ENCODE measurements at regions not wholly inside any gene's neighbourhood (a gene's known extent, or its start where the extent isn't known, plus 50 kb on each side); places are given as distances from the start of the nearest gene placed in this dataset.
"Not testable (repeated sequence)": the region's sequence is repeated elsewhere in the genome, so short reads cannot be mapped to it uniquely, and the experiment has no call there.

GRCh38 chr1:81731989-81732388 lies 68.7 kb upstream of the ADGRL2 start:
- Mint-ChIP-seq H3K9me3 (peaks cover 0 to 10% (median 7%) of the 10 kb centered on the region in 7 donors), H3K27me3 (ENCODE audit: low read depth in 3 of 3) (no peaks in the 10 kb centered on the region), H3K4me1 (no peaks in the 10 kb centered on the region), H3K4me3 (no peak overlapping the region), H3K36me3 (no peaks in the 10 kb centered on the region), H3K27ac (no peak overlapping the region)
- no peak overlapping the region for H3K4me3 ChIP-seq (replicated peaks in 1 of 3; ENCODE audit: low read depth in 2 of 3, low read length in 3 of 3)
- H3K9ac ChIP-seq (ENCODE audit: insufficient read depth, low read length, poor library complexity, severe bottlenecking): no peak overlapping the region
- no peaks in the 10 kb centered on the region for H4K20me1 ChIP-seq (ENCODE audit: insufficient read depth, low read length)
- no peak overlapping the region for H3K27ac ChIP-seq (ENCODE audit: low read depth in 1 of 2, low read length in 2 of 2)
- TF ChIP-seq CTCF (IDR thresholded peaks at IDR 0.05): no peak
- no peak for DNase-seq
- H3K27me3 ChIP-seq (ENCODE audit: control insufficient read depth in 2 of 2, insufficient read depth in 2 of 2, low read length in 2 of 2): no peaks in the 10 kb centered on the region
- H3K9me3 ChIP-seq (replicated peaks in 1 of 2; ENCODE audit: control insufficient read depth in 1 of 2, insufficient read depth in 1 of 2, low read length in 2 of 2): peaks cover 0 to 2% of the 10 kb centered on the region in 2 donors
- H3K4me1 ChIP-seq (ENCODE audit: control insufficient read depth in 1 of 2, insufficient read depth in 2 of 2, low read length in 2 of 2): no peaks in the 10 kb centered on the region
- no peaks in the 10 kb centered on the region for H3K36me3 ChIP-seq (replicated peaks in 1 of 2; ENCODE audit: control insufficient read depth in 1 of 2, insufficient read depth in 2 of 2, low read length in 2 of 2)
- H3K79me2 ChIP-seq (ENCODE audit: insufficient read depth, low read length): no peaks in the 10 kb centered on the region
- H3K4me2 ChIP-seq (replicated peaks; ENCODE audit: extremely low read depth, low read length, poor library complexity, severe bottlenecking): no peak overlapping the region
- intact Hi-C loops (cut with micrococcal nuclease): no loop called here
- H2AFZ ChIP-seq (ENCODE audit: insufficient read depth, low read depth, low read length, poor library complexity, severe bottlenecking): no peak overlapping the region

- DNase-seq: no peak
- H3K4me2 ChIP-seq (replicated peaks; ENCODE audit: extremely low read depth, low read length, poor library complexity, severe bottlenecking): no peak overlapping the region
- TF ChIP-seq CTCF (IDR thresholded peaks at IDR 0.05): no peak
- WGBS (ENCODE audit: insufficient coverage): no CpG with 5 or more reads among the region's 1 CpG
- H3K27ac ChIP-seq (ENCODE audit: low read depth in 1 of 2, low read length in 2 of 2): no peak overlapping the region
- H3K4me3 Mint-ChIP-seq: no peak overlapping the region
- H3K27me3 Mint-ChIP-seq (ENCODE audit: low read depth in 3 of 3): no peaks in the 10 kb centered on the region
- no peaks in the 10 kb centered on the region for H4K20me1 ChIP-seq (ENCODE audit: insufficient read depth, low read length)
- no peaks in the 10 kb centered on the region for H3K4me1 Mint-ChIP-seq
- H3K9me3 ChIP-seq (replicated peaks in 1 of 2; ENCODE audit: control insufficient read depth in 1 of 2, insufficient read depth in 1 of 2, low read length in 2 of 2): peaks cover 0 to 2% of the 10 kb centered on the region in 2 donors
- H3K27ac Mint-ChIP-seq: no peak overlapping the region
- H2AFZ ChIP-seq (ENCODE audit: insufficient read depth, low read depth, low read length, poor library complexity, severe bottlenecking): no peak overlapping the region
- no peak overlapping the region for H3K9ac ChIP-seq (ENCODE audit: insufficient read depth, low read length, poor library complexity, severe bottlenecking)
- no peaks in the 10 kb centered on the region for H3K4me1 ChIP-seq (ENCODE audit: control insufficient read depth in 1 of 2, insufficient read depth in 2 of 2, low read length in 2 of 2)
- no peak overlapping the region for H3K4me3 ChIP-seq (replicated peaks in 1 of 3; ENCODE audit: low read depth in 2 of 3, low read length in 3 of 3)
- H3K9me3 Mint-ChIP-seq: peaks cover 0 to 6% (median 1%) of the 10 kb centered on the region in 7 donors
- intact Hi-C loops (cut with micrococcal nuclease): no loop called here
- H3K36me3 Mint-ChIP-seq: no peaks in the 10 kb centered on the region
- no peaks in the 10 kb centered on the region for H3K36me3 ChIP-seq (replicated peaks in 1 of 2; ENCODE audit: control insufficient read depth in 1 of 2, insufficient read depth in 2 of 2, low read length in 2 of 2)
- no peaks in the 10 kb centered on the region for H3K27me3 ChIP-seq (ENCODE audit: control insufficient read depth in 2 of 2, insufficient read depth in 2 of 2, low read length in 2 of 2)
- no peaks in the 10 kb centered on the region for H3K79me2 ChIP-seq (ENCODE audit: insufficient read depth, low read length)
Observed at GRCh38 chr1:81730881-81731280, 69.9 kb upstream of the ADGRL2 start.

- H3K4me1 ChIP-seq (ENCODE audit: control insufficient read depth in 1 of 2, insufficient read depth in 2 of 2, low read length in 2 of 2); H3K9me3 ChIP-seq (replicated peaks in 1 of 2; ENCODE audit: control insufficient read depth in 1 of 2, insufficient read depth in 1 of 2, low read length in 2 of 2); H2AFZ ChIP-seq (ENCODE audit: insufficient read depth, low read depth, low read length, poor library complexity, severe bottlenecking); H3K36me3 Mint-ChIP-seq; H3K79me2 ChIP-seq (ENCODE audit: insufficient read depth, low read length); H3K27ac ChIP-seq (ENCODE audit: low read depth in 1 of 2, low read length in 2 of 2); DNase-seq; H3K27me3 Mint-ChIP-seq (ENCODE audit: low read depth in 3 of 3); H3K9me3 Mint-ChIP-seq; H4K20me1 ChIP-seq (ENCODE audit: insufficient read depth, low read length); H3K27ac Mint-ChIP-seq; H3K4me3 ChIP-seq (replicated peaks in 1 of 3; ENCODE audit: low read depth in 2 of 3, low read length in 3 of 3); intact Hi-C loops (cut with micrococcal nuclease); H3K9ac ChIP-seq (ENCODE audit: insufficient read depth, low read length, poor library complexity, severe bottlenecking); H3K27me3 ChIP-seq (ENCODE audit: control insufficient read depth in 2 of 2, insufficient read depth in 2 of 2, low read length in 2 of 2); H3K4me2 ChIP-seq (replicated peaks; ENCODE audit: extremely low read depth, low read length, poor library complexity, severe bottlenecking); H3K4me3 Mint-ChIP-seq; H3K4me1 Mint-ChIP-seq; H3K36me3 ChIP-seq (replicated peaks in 1 of 2; ENCODE audit: control insufficient read depth in 1 of 2, insufficient read depth in 2 of 2, low read length in 2 of 2): not testable (repeated sequence)
- 83% methylated on average over 2 of the region's 7 CpGs for WGBS (ENCODE audit: insufficient coverage)
Observed at GRCh38 chr1:81730299-81730698, 70.4 kb upstream of the ADGRL2 start.
